ENCODE measurements at regions not wholly inside any gene's neighbourhood (a gene's known extent, or its start where the extent isn't known, plus 50 kb on each side); places are given as distances from the start of the nearest gene placed in this dataset.
A peak's percentile ranks its signal among the peaks of the same experiment; 100 is the strongest.

DNA sequence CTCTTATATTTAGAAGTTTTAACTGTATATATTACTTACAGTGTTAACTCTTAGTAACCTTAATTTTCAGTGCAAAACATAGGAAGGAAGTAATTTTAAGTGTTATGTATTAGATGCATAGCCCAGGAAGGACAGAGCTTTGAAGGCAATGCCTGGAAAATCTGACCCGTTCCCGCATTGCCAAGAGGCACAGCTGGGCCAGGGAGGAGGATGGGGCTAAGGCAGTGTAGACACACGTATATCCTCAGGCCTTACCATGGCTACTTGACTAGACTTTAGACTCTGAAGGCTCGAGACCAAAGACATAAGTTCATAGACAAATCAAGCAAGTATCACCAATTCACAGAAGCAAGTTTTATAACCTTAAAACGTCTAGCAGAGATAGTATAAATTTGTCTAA lies 1944.2 kb downstream of the OLFM4 start:
- TF ChIP-seq POLR2AphosphoS5 (IDR thresholded peaks at IDR 0.05; ENCODE audit: borderline replicate concordance, low read depth, low read length): no peak
- no peak for TF ChIP-seq FOXP2 (optimal IDR thresholded peaks at IDR 0.05; ENCODE audit: control extremely low read depth, extremely low read length, insufficient read depth)
- no peak for TF ChIP-seq EZH2 (IDR thresholded peaks at IDR 0.05)
- Histone ChIP-seq H3K4me3 (no peak overlapping the region), H3K9me3 (ENCODE audit: low read depth, low read length) (no peaks in the 10 kb centered on the region), H3K36me3 (ENCODE audit: insufficient read depth, low read length) (no peaks in the 10 kb centered on the region), H3K9ac (ENCODE audit: insufficient read length) (no peak overlapping the region), H3K27ac (no peak overlapping the region)
- no peak for DNase-seq (ENCODE audit: low read depth, low spot score)

DNA sequence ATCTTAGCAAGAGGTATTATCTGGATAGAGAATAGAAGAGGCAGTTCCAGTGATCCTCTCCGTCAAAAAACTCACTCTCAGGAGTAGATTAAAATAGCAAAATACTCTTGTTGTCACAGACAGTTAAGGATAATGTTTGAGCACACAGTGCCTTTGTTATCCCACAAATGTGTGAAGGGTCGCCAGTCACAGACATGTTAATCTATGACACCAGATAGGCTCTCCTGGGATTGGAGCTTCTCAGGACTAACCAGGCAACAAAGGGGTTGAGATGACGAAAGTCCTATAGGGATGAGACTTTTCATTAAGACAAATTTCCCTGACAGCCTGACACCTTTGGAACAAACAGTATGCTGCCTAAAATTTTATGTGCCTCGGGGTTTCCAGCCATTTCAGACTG lies 1947.1 kb downstream of the OLFM4 start:
- H3K27ac ChIP-seq: no peak overlapping the region
- H3K9ac ChIP-seq (ENCODE audit: insufficient read length): no peak overlapping the region
- H3K4me3 ChIP-seq: no peak overlapping the region
- H3K9me3 ChIP-seq (ENCODE audit: low read depth, low read length): no peaks in the 10 kb centered on the region
- peaks cover 4% of the 10 kb centered on the region; the same call in 1 of the 2 replicates for H3K36me3 ChIP-seq (ENCODE audit: insufficient read depth, low read length)
- TF ChIP-seq EZH2 (IDR thresholded peaks at IDR 0.05) (no peak), FOXP2 (optimal IDR thresholded peaks at IDR 0.05; ENCODE audit: control extremely low read depth, extremely low read length, insufficient read depth) (no peak), POLR2AphosphoS5 (IDR thresholded peaks at IDR 0.05; ENCODE audit: borderline replicate concordance, low read depth, low read length) (no peak)
- DNase-seq (ENCODE audit: low read depth, low spot score): no peak

DNA sequence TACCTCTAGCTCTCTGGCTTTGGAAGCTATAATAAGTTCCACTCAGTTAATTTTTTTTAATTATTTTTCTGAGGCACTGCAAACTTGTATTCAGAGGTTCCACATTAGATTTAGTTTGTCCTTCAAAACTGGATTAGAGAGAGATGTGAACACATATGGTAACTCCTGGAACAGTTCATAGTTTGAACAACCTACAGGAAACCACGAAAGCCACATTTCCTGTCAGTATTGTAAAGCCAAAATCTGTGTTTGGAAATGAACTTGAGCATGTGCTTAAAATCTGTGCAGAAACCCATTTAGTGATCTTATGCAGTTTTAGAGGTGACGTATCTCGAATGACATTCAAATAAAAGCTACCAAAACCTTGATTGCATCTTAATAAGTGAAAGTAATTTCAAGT lies 1952.0 kb downstream of the OLFM4 start:
- peak overlapping the region; percentile 62 for H3K4me3 ChIP-seq
- H3K9me3 ChIP-seq (ENCODE audit: low read depth, low read length): no peaks in the 10 kb centered on the region
- TF ChIP-seq FOXP2 (optimal IDR thresholded peaks at IDR 0.05; ENCODE audit: control extremely low read depth, extremely low read length, insufficient read depth): peak; percentile 34
- peak; percentile 43; the same call in 1 of the 2 replicates for TF ChIP-seq POLR2AphosphoS5 (IDR thresholded peaks at IDR 0.05; ENCODE audit: borderline replicate concordance, low read depth, low read length)
- no peak for TF ChIP-seq EZH2 (IDR thresholded peaks at IDR 0.05)
- peak overlapping the region; percentile 99 for H3K27ac ChIP-seq
- H3K36me3 ChIP-seq (ENCODE audit: insufficient read depth, low read length): peaks cover 4% of the 10 kb centered on the region; the same call in 1 of the 2 replicates
- peak; percentile 98 for DNase-seq (ENCODE audit: low read depth, low spot score)
- peak overlapping the region; percentile 77 for H3K9ac ChIP-seq (ENCODE audit: insufficient read length)

DNA sequence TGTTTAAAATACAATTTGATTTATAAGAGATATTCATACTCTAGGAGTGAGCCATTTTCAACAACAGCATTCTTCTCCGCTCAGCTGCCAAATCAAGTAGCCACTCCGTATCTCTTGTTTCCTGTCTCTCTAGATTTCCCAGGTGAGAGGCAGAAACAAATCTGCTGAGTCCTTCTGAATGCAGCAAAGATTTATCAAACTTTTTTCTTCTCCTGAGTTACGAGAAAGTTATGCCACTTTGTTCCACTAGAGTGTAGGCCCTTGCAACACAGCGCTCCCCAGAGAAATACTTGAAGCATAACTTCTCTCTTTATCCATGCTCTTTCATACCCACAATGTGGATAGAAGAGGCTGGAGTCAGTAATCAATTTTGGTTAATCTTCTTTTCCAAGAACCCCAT lies 1960.8 kb downstream of the OLFM4 start:
- Histone ChIP-seq H3K4me3 (no peak overlapping the region), H3K36me3 (ENCODE audit: insufficient read depth, low read length) (no peaks in the 10 kb centered on the region), H3K27ac (no peak overlapping the region), H3K9ac (ENCODE audit: insufficient read length) (no peak overlapping the region), H3K9me3 (ENCODE audit: low read depth, low read length) (no peaks in the 10 kb centered on the region)
- TF ChIP-seq FOXP2 (optimal IDR thresholded peaks at IDR 0.05; ENCODE audit: control extremely low read depth, extremely low read length, insufficient read depth): no peak
- no peak for TF ChIP-seq POLR2AphosphoS5 (IDR thresholded peaks at IDR 0.05; ENCODE audit: borderline replicate concordance, low read depth, low read length)
- no peak for TF ChIP-seq EZH2 (IDR thresholded peaks at IDR 0.05)
- no peak for DNase-seq (ENCODE audit: low read depth, low spot score)

DNA sequence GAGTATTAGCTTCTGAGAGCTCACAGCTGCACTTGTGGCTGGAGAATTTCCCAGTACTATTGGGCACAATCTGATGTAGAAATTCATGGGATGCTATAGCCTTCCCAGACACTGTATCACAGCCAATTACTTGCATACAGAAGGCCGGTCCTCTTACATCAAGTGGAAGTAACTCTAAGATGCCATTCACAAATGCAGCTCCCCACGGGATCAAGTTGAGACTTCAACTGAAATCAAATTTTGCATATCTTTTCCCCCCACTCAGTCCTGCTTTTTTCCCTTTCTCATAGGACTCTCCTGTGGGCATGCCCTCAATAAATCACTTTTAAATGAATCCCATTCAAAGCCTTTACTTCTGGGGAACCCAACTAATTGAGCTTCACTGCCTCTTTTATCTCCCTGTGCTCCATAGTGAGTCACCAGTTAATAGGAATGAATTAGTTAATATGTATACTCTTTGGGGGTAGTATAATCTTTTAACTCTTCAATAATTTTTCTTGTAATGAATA lies 1970.8 kb downstream of the OLFM4 start:
- TF ChIP-seq EZH2 (IDR thresholded peaks at IDR 0.05): no peak
- TF ChIP-seq POLR2AphosphoS5 (IDR thresholded peaks at IDR 0.05; ENCODE audit: borderline replicate concordance, low read depth, low read length): no peak
- no peak for TF ChIP-seq FOXP2 (optimal IDR thresholded peaks at IDR 0.05; ENCODE audit: control extremely low read depth, extremely low read length, insufficient read depth)
- DNase-seq (ENCODE audit: low read depth, low spot score): no peak
- no peak overlapping the region for H3K27ac ChIP-seq
- H3K9ac ChIP-seq (ENCODE audit: insufficient read length): no peak overlapping the region
- H3K4me3 ChIP-seq: no peak overlapping the region
- no peaks in the 10 kb centered on the region for H3K36me3 ChIP-seq (ENCODE audit: insufficient read depth, low read length)
- H3K9me3 ChIP-seq (ENCODE audit: low read depth, low read length): no peaks in the 10 kb centered on the region

DNA sequence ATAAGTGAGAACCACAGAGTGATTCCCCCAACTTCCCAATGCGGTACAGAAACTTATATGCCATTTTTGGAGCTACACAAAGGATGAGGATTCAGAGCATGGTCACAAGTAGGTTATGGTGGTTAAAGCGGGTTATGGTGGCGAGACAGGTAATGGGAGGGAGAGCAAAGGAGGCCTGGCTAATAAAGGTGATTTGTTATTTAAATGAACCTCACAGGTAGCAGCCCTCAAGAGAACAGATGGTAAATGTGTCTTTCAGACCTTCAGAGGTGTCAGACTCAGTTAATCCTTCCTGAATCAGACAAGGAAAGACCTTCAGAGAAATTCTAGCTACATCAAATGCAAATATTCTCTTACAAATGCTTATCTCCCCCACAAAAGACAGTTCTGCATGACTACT lies 1971.4 kb downstream of the OLFM4 start:
- H3K36me3 ChIP-seq (ENCODE audit: insufficient read depth, low read length): no peaks in the 10 kb centered on the region
- DNase-seq (ENCODE audit: low read depth, low spot score): no peak
- H3K27ac ChIP-seq: no peak overlapping the region
- no peaks in the 10 kb centered on the region for H3K9me3 ChIP-seq (ENCODE audit: low read depth, low read length)
- no peak overlapping the region for H3K4me3 ChIP-seq
- H3K9ac ChIP-seq (ENCODE audit: insufficient read length): no peak overlapping the region
- TF ChIP-seq EZH2 (IDR thresholded peaks at IDR 0.05): no peak
- no peak for TF ChIP-seq FOXP2 (optimal IDR thresholded peaks at IDR 0.05; ENCODE audit: control extremely low read depth, extremely low read length, insufficient read depth)
- TF ChIP-seq POLR2AphosphoS5 (IDR thresholded peaks at IDR 0.05; ENCODE audit: borderline replicate concordance, low read depth, low read length): no peak

DNA sequence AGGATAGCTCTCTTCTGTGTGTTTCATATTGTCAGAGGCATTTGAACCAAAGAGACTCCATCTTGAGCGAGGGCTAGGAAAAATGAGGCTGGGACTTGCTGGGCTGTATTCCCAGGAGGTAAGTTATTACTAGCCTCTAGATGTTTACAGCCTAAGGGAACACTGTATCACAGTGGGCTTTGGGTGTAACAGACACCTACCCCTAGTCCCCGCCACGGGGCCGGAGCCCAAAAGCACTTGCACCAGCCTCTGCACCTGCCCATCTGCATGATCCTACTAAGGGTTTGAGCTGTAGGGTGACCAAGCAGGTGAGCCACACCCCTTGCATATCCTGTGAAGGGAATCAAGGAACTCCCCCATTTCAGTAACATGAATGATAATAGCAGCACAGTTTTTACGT lies 1972.2 kb downstream of the OLFM4 start:
- TF ChIP-seq POLR2AphosphoS5 (IDR thresholded peaks at IDR 0.05; ENCODE audit: borderline replicate concordance, low read depth, low read length) (no peak), FOXP2 (optimal IDR thresholded peaks at IDR 0.05; ENCODE audit: control extremely low read depth, extremely low read length, insufficient read depth) (no peak), EZH2 (IDR thresholded peaks at IDR 0.05) (no peak)
- H3K4me3 ChIP-seq: no peak overlapping the region
- no peaks in the 10 kb centered on the region for H3K9me3 ChIP-seq (ENCODE audit: low read depth, low read length)
- no peak for DNase-seq (ENCODE audit: low read depth, low spot score)
- no peak overlapping the region for H3K9ac ChIP-seq (ENCODE audit: insufficient read length)
- no peak overlapping the region for H3K27ac ChIP-seq
- no peaks in the 10 kb centered on the region for H3K36me3 ChIP-seq (ENCODE audit: insufficient read depth, low read length)

DNA sequence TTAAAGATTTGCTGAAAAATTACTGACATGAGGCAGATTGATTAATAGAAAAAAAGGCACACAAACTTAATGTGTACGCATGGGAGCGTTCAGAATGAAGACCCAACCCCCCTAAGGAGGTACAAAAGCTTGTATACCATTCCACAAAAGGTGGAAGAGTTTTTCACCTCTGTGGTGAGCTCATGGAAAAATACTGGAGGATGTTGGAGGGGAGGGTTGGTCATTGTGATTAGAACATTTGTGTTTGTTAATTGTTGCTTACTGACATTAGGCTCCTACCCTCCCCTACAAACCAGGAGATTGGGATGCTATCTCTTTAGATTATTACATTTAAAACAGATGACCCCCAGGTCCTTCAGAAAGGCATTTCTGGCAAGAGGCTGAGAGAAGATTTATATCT lies 1973.3 kb downstream of the OLFM4 start:
- H3K27ac ChIP-seq: no peak overlapping the region
- H3K36me3 ChIP-seq (ENCODE audit: insufficient read depth, low read length): no peaks in the 10 kb centered on the region
- no peaks in the 10 kb centered on the region for H3K9me3 ChIP-seq (ENCODE audit: low read depth, low read length)
- no peak overlapping the region for H3K4me3 ChIP-seq
- TF ChIP-seq FOXP2 (optimal IDR thresholded peaks at IDR 0.05; ENCODE audit: control extremely low read depth, extremely low read length, insufficient read depth): no peak
- TF ChIP-seq POLR2AphosphoS5 (IDR thresholded peaks at IDR 0.05; ENCODE audit: borderline replicate concordance, low read depth, low read length): no peak
- no peak for TF ChIP-seq EZH2 (IDR thresholded peaks at IDR 0.05)
- DNase-seq (ENCODE audit: low read depth, low spot score): no peak
- no peak overlapping the region for H3K9ac ChIP-seq (ENCODE audit: insufficient read length)

DNA sequence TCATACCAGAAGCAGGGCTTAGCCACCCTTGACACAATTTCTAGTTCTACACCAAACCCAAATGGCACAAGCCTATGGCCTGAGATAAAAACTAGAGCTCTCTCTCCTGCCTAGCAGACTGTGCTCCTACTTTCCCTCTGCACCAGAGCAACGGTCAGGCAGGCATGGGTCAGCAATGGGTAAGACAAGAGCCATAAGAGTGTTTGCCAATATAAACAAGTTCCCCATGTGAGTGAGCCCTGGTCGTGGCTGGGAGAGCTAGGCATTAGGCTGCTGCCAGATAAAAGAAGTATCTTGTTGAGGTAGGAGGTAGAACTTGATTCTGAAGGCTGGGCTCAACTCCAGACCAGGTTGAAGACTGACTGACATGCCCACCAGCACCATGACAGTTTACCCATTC lies 1979.1 kb downstream of the OLFM4 start:
- H3K9me3 ChIP-seq (ENCODE audit: low read depth, low read length): no peaks in the 10 kb centered on the region
- TF ChIP-seq POLR2AphosphoS5 (IDR thresholded peaks at IDR 0.05; ENCODE audit: borderline replicate concordance, low read depth, low read length): no peak
- no peak overlapping the region for H3K9ac ChIP-seq (ENCODE audit: insufficient read length)
- H3K27ac ChIP-seq: no peak overlapping the region
- no peaks in the 10 kb centered on the region for H3K36me3 ChIP-seq (ENCODE audit: insufficient read depth, low read length)
- no peak for DNase-seq (ENCODE audit: low read depth, low spot score)
- no peak overlapping the region for H3K4me3 ChIP-seq
